ENCODE measurements at regions not wholly inside any gene's neighbourhood (a gene's known extent, or its start where the extent isn't known, plus 50 kb on each side); places are given as distances from the start of the nearest gene placed in this dataset.

GRCh38 chr10:33088990-33089389 is 131.0 kb upstream of the ITGB1 start:
- Histone ChIP-seq H3K27me3 (no peaks in the 10 kb centered on the region), H3K9me3 (peaks cover 0 to 8% (median 0%) of the 10 kb centered on the region in 4 donors), H3K4me1 (no peaks in the 10 kb centered on the region), H3K4me3 (no peak overlapping the region), H3K36me3 (no peaks in the 10 kb centered on the region), H3K27ac (no peak overlapping the region)
- TF ChIP-seq EP300 (IDR thresholded peaks at IDR 0.05) (no peak), CTCF (IDR thresholded peaks at IDR 0.05) (no peak), POLR2A (IDR thresholded peaks at IDR 0.05) (no peak), POLR2AphosphoS5 (IDR thresholded peaks at IDR 0.05) (no peak)
- no peak for DNase-seq
- intact Hi-C loops (cut with DNase I; ENCODE audit: low total_unique reads) = no loop called here
- WGBS, 5 donors = 87 to 93% (median 89%) methylated on average over 6 of the region's 6 CpGs

DNA sequence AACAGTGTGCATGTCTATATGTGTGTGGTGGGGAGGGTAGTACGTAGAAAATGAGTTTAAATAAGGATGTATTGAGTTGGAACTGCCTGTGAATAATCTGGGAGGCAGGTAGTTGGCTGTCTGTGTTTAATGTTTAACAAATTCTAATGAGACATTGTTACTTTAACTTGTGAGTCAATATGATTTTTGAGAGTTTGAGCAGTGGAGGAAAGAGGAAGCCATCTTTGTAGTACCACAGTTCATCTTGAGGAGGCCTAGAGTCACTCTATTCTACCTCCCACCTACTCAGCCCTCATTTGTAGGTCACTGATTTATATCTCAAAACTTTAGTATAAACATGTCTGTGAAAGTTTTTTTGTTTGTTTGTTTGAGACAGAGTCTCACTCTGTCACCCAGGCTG is 129.9 kb upstream of the ITGB1 start:
- H3K36me3 ChIP-seq = no peaks in the 10 kb centered on the region
- no peak overlapping the region for H3K4me3 ChIP-seq
- TF ChIP-seq EP300 (IDR thresholded peaks at IDR 0.05) = no peak
- no peak for TF ChIP-seq POLR2A (IDR thresholded peaks at IDR 0.05)
- no peak for TF ChIP-seq POLR2AphosphoS5 (IDR thresholded peaks at IDR 0.05)
- no peak for TF ChIP-seq CTCF (IDR thresholded peaks at IDR 0.05)
- intact Hi-C loops (cut with DNase I; ENCODE audit: low total_unique reads) = no loop called here
- no peaks in the 10 kb centered on the region for H3K4me1 ChIP-seq
- H3K9me3 ChIP-seq = peaks cover 0 to 6% (median 0%) of the 10 kb centered on the region in 4 donors
- WGBS, 5 donors = 66 to 85% (median 75%) methylated on average over 1 of the region's 1 CpG
- no peak overlapping the region for H3K27ac ChIP-seq
- no peaks in the 10 kb centered on the region for H3K27me3 ChIP-seq
- DNase-seq = no peak

GRCh38 chr10:33087152-33087551 is 129.1 kb upstream of the ITGB1 start:
- Histone ChIP-seq H3K4me1 (no peaks in the 10 kb centered on the region), H3K4me3 (no peak overlapping the region), H3K36me3 (no peaks in the 10 kb centered on the region), H3K9me3 (peaks cover 0 to 6% (median 0%) of the 10 kb centered on the region in 4 donors), H3K27ac (no peak overlapping the region), H3K27me3 (no peaks in the 10 kb centered on the region)
- TF ChIP-seq CTCF (IDR thresholded peaks at IDR 0.05) = no peak
- TF ChIP-seq POLR2A (IDR thresholded peaks at IDR 0.05) = no peak
- no peak for TF ChIP-seq POLR2AphosphoS5 (IDR thresholded peaks at IDR 0.05)
- TF ChIP-seq EP300 (IDR thresholded peaks at IDR 0.05) = no peak
- 60 to 70% (median 67%) methylated on average over 3 of the region's 3 CpGs for WGBS, 5 donors
- intact Hi-C loops (cut with DNase I; ENCODE audit: low total_unique reads) = no loop called here
- DNase-seq = no peak

GRCh38 chr10:33086100-33086499 is 128.1 kb upstream of the ITGB1 start:
- TF ChIP-seq CTCF (IDR thresholded peaks at IDR 0.05) (no peak), POLR2A (IDR thresholded peaks at IDR 0.05) (no peak), EP300 (IDR thresholded peaks at IDR 0.05) (no peak), POLR2AphosphoS5 (IDR thresholded peaks at IDR 0.05) (no peak)
- Histone ChIP-seq H3K27me3 (no peaks in the 10 kb centered on the region), H3K9me3 (peaks cover 0 to 6% (median 0%) of the 10 kb centered on the region in 4 donors), H3K4me3 (no peak overlapping the region), H3K36me3 (no peaks in the 10 kb centered on the region), H3K4me1 (no peaks in the 10 kb centered on the region), H3K27ac (no peak overlapping the region)
- DNase-seq = no peak
- intact Hi-C loops (cut with DNase I; ENCODE audit: low total_unique reads) = no loop called here
- WGBS, 5 donors = 88 to 95% (median 91%) methylated on average over 5 of the region's 5 CpGs
